ENCODE measurements at regions not wholly inside any gene's neighbourhood (a gene's known extent, or its start where the extent isn't known, plus 50 kb on each side); places are given as distances from the start of the nearest gene placed in this dataset.

GRCh38 chr4:19631814-19632213 lies 619.9 kb upstream of the SLIT2 start:
- TF ChIP-seq CTCF (IDR thresholded peaks at IDR 0.05; ENCODE audit: extremely low read depth in 1 of 2, insufficient read depth in 1 of 2, low read depth in 1 of 2, low read length in 2 of 2) (no peak), POLR2AphosphoS5 (IDR thresholded peaks at IDR 0.05; ENCODE audit: insufficient read depth, low read depth, low read length) (no peak), POLR2A (IDR thresholded peaks at IDR 0.05; ENCODE audit: low read depth, low read length) (no peak), MAX (IDR thresholded peaks at IDR 0.05; ENCODE audit: insufficient read depth, insufficient read length) (no peak), EZH2 (IDR thresholded peaks at IDR 0.05; ENCODE audit: borderline replicate concordance, low read depth, low read length, severe bottlenecking) (no peak), JUN (IDR thresholded peaks at IDR 0.05; ENCODE audit: borderline replicate concordance, insufficient read depth, insufficient read length, low read depth) (no peak), MYC (IDR thresholded peaks at IDR 0.05; ENCODE audit: low read depth, low read length) (no peak)

Measured in endothelial cell of umbilical vein (primary cell).